ENCODE measurements at regions not wholly inside any gene's neighbourhood (a gene's known extent, or its start where the extent isn't known, plus 50 kb on each side); places are given as distances from the start of the nearest gene placed in this dataset.

GRCh38 chr1:209421186-209421585, 162.3 kb upstream of the CAMK1G start:
- no peak for DNase-seq

GRCh38 chr1:209421978-209422680, 161.4 kb upstream of the CAMK1G start:
- no peak for DNase-seq

GRCh38 chr1:209425959-209426358, 157.6 kb upstream of the CAMK1G start:
- no peak for DNase-seq

- no peak for DNase-seq
Observed at GRCh38 chr1:209427277-209427676, 156.2 kb upstream of the CAMK1G start.

GRCh38 chr1:209427811-209428210, 155.7 kb upstream of the CAMK1G start:
- DNase-seq: no peak

- DNase-seq: no peak
Observed at GRCh38 chr1:209428241-209428921, 155.1 kb upstream of the CAMK1G start.

- DNase-seq: no peak
Observed at GRCh38 chr1:209429611-209430010, 153.9 kb upstream of the CAMK1G start.

GRCh38 chr1:209430107-209430506, 153.4 kb upstream of the CAMK1G start:
- no peak for DNase-seq

- no peak for DNase-seq
Observed at GRCh38 chr1:209430821-209431259, 152.7 kb upstream of the CAMK1G start.

- no peak for DNase-seq
Observed at GRCh38 chr1:209431402-209431801, 152.1 kb upstream of the CAMK1G start.

- no peak for DNase-seq
Observed at GRCh38 chr1:209431813-209432442, 151.6 kb upstream of the CAMK1G start.

GRCh38 chr1:209432443-209432825, 151.1 kb upstream of the CAMK1G start:
- DNase-seq: no peak

- DNase-seq: no peak
Observed at GRCh38 chr1:209433649-209434031, 149.9 kb upstream of the CAMK1G start.

GRCh38 chr1:209434066-209434465, 149.4 kb upstream of the CAMK1G start:
- DNase-seq: no peak

- no peak for DNase-seq
Observed at GRCh38 chr1:209434631-209435217, 148.8 kb upstream of the CAMK1G start.

- no peak for DNase-seq
Observed at GRCh38 chr1:209435654-209436566, 147.6 kb upstream of the CAMK1G start.

GRCh38 chr1:209439828-209440227, 143.7 kb upstream of the CAMK1G start:
- DNase-seq: no peak

- DNase-seq: no peak
Observed at GRCh38 chr1:209443361-209443931, 140.1 kb upstream of the CAMK1G start.

GRCh38 chr1:209443975-209444651, 139.4 kb upstream of the CAMK1G start:
- no peak for DNase-seq

GRCh38 chr1:209444961-209445360, 138.6 kb upstream of the CAMK1G start:
- DNase-seq: no peak

GRCh38 chr1:209445576-209445975, 137.9 kb upstream of the CAMK1G start:
- no peak for DNase-seq

- DNase-seq: no peak
Observed at GRCh38 chr1:209446356-209446755, 137.2 kb upstream of the CAMK1G start.

Measured in NCI-H187 treated with DMSO at 0.1 percent for 48 hours (cell line).